Fibroblast of the conjunctiva (primary cell): ENCODE measurements at regions not wholly inside any gene's neighbourhood (a gene's known extent, or its start where the extent isn't known, plus 50 kb on each side); places are given as distances from the start of the nearest gene placed in this dataset.

Source experiments
- DNase-seq: peaks from one replicate; pipeline ENCODE4 v3.0.0-alpha.2; 2010; ENCODE audit warnings: low read depth

GRCh38 chr2:81196933-81197628 is 892.5 kb upstream of the LRRTM1 start:
- no peak for DNase-seq

GRCh38 chr2:81196383-81196851 is 891.9 kb upstream of the LRRTM1 start:
- DNase-seq = no peak

GRCh38 chr2:81195774-81196382 is 891.3 kb upstream of the LRRTM1 start:
- DNase-seq = no peak

- DNase-seq = no peak
Measured at GRCh38 chr2:81195017-81195773, 890.6 kb upstream of the LRRTM1 start.

- DNase-seq = no peak
Measured at GRCh38 chr2:81194581-81194980, 890.0 kb upstream of the LRRTM1 start.

GRCh38 chr2:81194176-81194575 is 889.6 kb upstream of the LRRTM1 start:
- no peak for DNase-seq

- no peak for DNase-seq
Measured at GRCh38 chr2:81181845-81182244, 877.3 kb upstream of the LRRTM1 start.

- DNase-seq = no peak
Measured at GRCh38 chr2:81171447-81171846, 866.9 kb upstream of the LRRTM1 start.

GRCh38 chr2:81163583-81163982 is 859.0 kb upstream of the LRRTM1 start:
- no peak for DNase-seq

- DNase-seq = no peak
Measured at GRCh38 chr2:81158505-81158904, 854.0 kb upstream of the LRRTM1 start.

- no peak for DNase-seq
Measured at GRCh38 chr2:81148323-81148722, 843.8 kb upstream of the LRRTM1 start.

GRCh38 chr2:81136296-81136695 is 831.7 kb upstream of the LRRTM1 start:
- no peak for DNase-seq

GRCh38 chr2:81097361-81097760 is 792.8 kb upstream of the LRRTM1 start:
- no peak for DNase-seq

- no peak for DNase-seq
Measured at GRCh38 chr2:81093031-81093430, 788.5 kb upstream of the LRRTM1 start.

- no peak for DNase-seq
Measured at GRCh38 chr2:81087646-81088045, 783.1 kb upstream of the LRRTM1 start.

- no peak for DNase-seq
Measured at GRCh38 chr2:81084101-81084500, 779.5 kb upstream of the LRRTM1 start.

- DNase-seq = no peak
Measured at GRCh38 chr2:81078631-81079030, 774.1 kb upstream of the LRRTM1 start.

- DNase-seq = no peak
Measured at GRCh38 chr2:81078102-81078501, 773.5 kb upstream of the LRRTM1 start.

- no peak for DNase-seq
Measured at GRCh38 chr2:81077396-81077795, 772.8 kb upstream of the LRRTM1 start.

GRCh38 chr2:81073412-81073811 is 768.9 kb upstream of the LRRTM1 start:
- DNase-seq = no peak

- DNase-seq = no peak
Measured at GRCh38 chr2:81068144-81068543, 763.6 kb upstream of the LRRTM1 start.

GRCh38 chr2:81061016-81061415 is 756.5 kb upstream of the LRRTM1 start:
- no peak for DNase-seq

GRCh38 chr2:81050580-81051095 is 746.1 kb upstream of the LRRTM1 start:
- DNase-seq = no peak
